ENCODE measurements at regions not wholly inside any gene's neighbourhood (a gene's known extent, or its start where the extent isn't known, plus 50 kb on each side); places are given as distances from the start of the nearest gene placed in this dataset.

GRCh38 chr6:99189823-99190721 lies 159.4 kb downstream of the FAXC start:
- TF ChIP-seq CTCF (conservative IDR thresholded peaks at IDR 0.05), result no peak
- Histone ChIP-seq H3K18ac (ENCODE audit: insufficient read length, low read depth, low read length) (no peak overlapping the region), H4K8ac (replicated peaks; ENCODE audit: insufficient read length, low read depth, low read length) (no peak overlapping the region), H3T11ph (ENCODE audit: low read length) (no peak overlapping the region), H3K9ac (ENCODE audit: extremely low read depth, insufficient read length, low read length) (no peak overlapping the region), H2BK12ac (ENCODE audit: insufficient read length, low read depth, low read length) (no peak overlapping the region), H2BK120ac (ENCODE audit: low read depth, low read length, poor library complexity, severe bottlenecking) (no peak overlapping the region), H3K79me2 (ENCODE audit: insufficient read depth, low read length) (no peaks in the 10 kb centered on the region), H2BK15ac (ENCODE audit: low read depth, low read length) (no peak overlapping the region), H2BK20ac (ENCODE audit: low read depth, low read length, poor library complexity, severe bottlenecking) (no peak overlapping the region), H2BK5ac (ENCODE audit: insufficient read length, low read length) (no peak overlapping the region), H3K27me3 (ENCODE audit: insufficient read depth, low read length) (no peaks in the 10 kb centered on the region), H2AK5ac (ENCODE audit: insufficient read length, low read length) (no peak overlapping the region), H3K4me2 (ENCODE audit: insufficient read depth, insufficient read length, low read length) (no peak overlapping the region), H3K14ac (ENCODE audit: insufficient read depth, low read length) (no peak overlapping the region), H4K20me1 (ENCODE audit: control insufficient read depth, insufficient read depth, insufficient read length) (no peaks in the 10 kb centered on the region), H3K23me2 (ENCODE audit: insufficient read length, low read depth, low read length, poor library complexity, severe bottlenecking) (no peaks in the 10 kb centered on the region), H3K27ac (ENCODE audit: insufficient read length, low read depth, low read length) (no peak overlapping the region), H3K23ac (ENCODE audit: insufficient read length, low read depth, low read length) (no peak overlapping the region), H3K9me3 (ENCODE audit: control insufficient read depth, low read depth, low read length) (no peaks in the 10 kb centered on the region), H4K91ac (ENCODE audit: insufficient read length, low read depth, low read length) (no peak overlapping the region), H3K4ac (ENCODE audit: low read depth, low read length) (no peak overlapping the region), H3K56ac (ENCODE audit: insufficient read length, low read depth, low read length) (no peak overlapping the region), H4K5ac (ENCODE audit: insufficient read length, low read depth, low read length) (no peak overlapping the region), H2AFZ (ENCODE audit: low read length) (no peak overlapping the region), H3K4me1 (ENCODE audit: insufficient read depth, low read length) (no peaks in the 10 kb centered on the region), H3K79me1 (ENCODE audit: insufficient read depth, low read depth, low read length, poor library complexity, severe bottlenecking) (no peaks in the 10 kb centered on the region)
- no peak overlapping the region for H3K4me3 Mint-ChIP-seq
- no CpG with 5 or more reads among the region's 7 CpGs for WGBS (ENCODE audit: extremely low coverage, insufficient read length, low lambda C conversion rate)
- H3K36me3 Mint-ChIP-seq (ENCODE audit: insufficient read depth in 1 of 3, low read depth in 3 of 3), result peaks cover 0 to 5% (median 3%) of the 10 kb centered on the region in 3 experiments; a peak in 4 of 7 replicates
- H3K9me3 Mint-ChIP-seq, result peaks cover 6% of the 10 kb centered on the region in 2 experiments; a peak in 4 of 5 replicates
- H3K4me1 Mint-ChIP-seq, result peaks cover 2 to 3% of the 10 kb centered on the region in 2 experiments; a peak in 2 of 4 replicates
- H3K27ac Mint-ChIP-seq, result no peak overlapping the region
- no peaks in the 10 kb centered on the region for H3K27me3 Mint-ChIP-seq (ENCODE audit: low read depth)
- no peak for DNase-seq
